ENCODE measurements at regions not wholly inside any gene's neighbourhood (a gene's known extent, or its start where the extent isn't known, plus 50 kb on each side); places are given as distances from the start of the nearest gene placed in this dataset.

- TF ChIP-seq ZFP30 (CRISPR knock-in tag; IDR thresholded peaks at IDR 0.05) = no peak
- TF ChIP-seq SNAI2 (CRISPR knock-in tag; IDR thresholded peaks at IDR 0.05) = no peak
- TF ChIP-seq GLIS3 (CRISPR knock-in tag; IDR thresholded peaks at IDR 0.05) = no peak
- no peak for TF ChIP-seq PPARA (CRISPR knock-in tag; IDR thresholded peaks at IDR 0.05; ENCODE audit: borderline replicate concordance)
- no peak for TF ChIP-seq TSHZ2 (CRISPR knock-in tag; IDR thresholded peaks at IDR 0.05)
- no peak for TF ChIP-seq TCF4 (CRISPR knock-in tag; IDR thresholded peaks at IDR 0.05; ENCODE audit: borderline replicate concordance)
- no peak for TF ChIP-seq PATZ1 (CRISPR knock-in tag; IDR thresholded peaks at IDR 0.05; ENCODE audit: borderline replicate concordance)
- TF ChIP-seq CSDC2 (CRISPR knock-in tag; IDR thresholded peaks at IDR 0.05) = no peak
- TF ChIP-seq ARNTL (CRISPR knock-in tag; IDR thresholded peaks at IDR 0.05; ENCODE audit: borderline replicate concordance, low read depth) = no peak
- no peak for TF ChIP-seq OSR1 (CRISPR knock-in tag; IDR thresholded peaks at IDR 0.05)
- no peak for TF ChIP-seq POU6F1 (CRISPR knock-in tag; IDR thresholded peaks at IDR 0.05; ENCODE audit: borderline replicate concordance, low read depth)
- no peak for TF ChIP-seq CSRNP3 (CRISPR knock-in tag; IDR thresholded peaks at IDR 0.05)
Measured at GRCh38 chr22:48192071-48192470, 1429.6 kb downstream of the TBC1D22A start.

Measured in SK-N-SH treated with all-trans-retinoic acid at 6 μM for 48 hours (cell line).